Adrenal gland (tissue), 9 donors: ENCODE measurements at regions not wholly inside any gene's neighbourhood (a gene's known extent, or its start where the extent isn't known, plus 50 kb on each side); places are given as distances from the start of the nearest gene placed in this dataset.

Experiments used
- DNase-seq, 7 donors: peaks; one replicate each; pipeline ENCODE4 v3.0.0-alpha.2; 2019 to 2020
- H3K27ac ChIP-seq, 5 donors: fragments of 200-600 bp; sonication (generic) in 4 of 5; 1 replicate in 3 of 5; 2 replicates in 2 of 5; pipeline versions ENCODE4 v1.5.1 to v1.8.0; 2016 to 2020; ENCODE audit warnings: mild to moderate bottlenecking in 1 of 5
- H3K27me3 ChIP-seq: fragments of 200-600 bp; 2 replicates; pipeline ENCODE4 v1.8.0; 2021
- H3K36me3 ChIP-seq, 2 donors: fragments of 200-600 bp; replicated peaks in 1 of 2; 1 replicate in 1 of 2; 2 replicates in 1 of 2; pipeline versions ENCODE4 v1.5.1 to v1.8.0; 2018 to 2022
- H3K4me1 ChIP-seq, 2 donors: fragments of 200-600 bp; replicated peaks in 1 of 2; 1 replicate in 1 of 2; 2 replicates in 1 of 2; pipeline versions ENCODE4 v1.5.1 to v1.8.0; 2018 to 2021
- H3K4me3 ChIP-seq, 4 donors: fragments of 200-600 bp; sonication (generic) in 3 of 4; one replicate each; pipeline ENCODE4 v1.5.1; 2016 to 2018
- H3K9me3 ChIP-seq, 3 donors: fragments of 200-600 bp; sonication (generic) in 1 of 3; replicated peaks in 1 of 3; 1 replicate in 2 of 3; 2 replicates in 1 of 3; pipeline versions ENCODE4 v1.5.1 to v1.8.0; 2016 to 2021
- POLR2A ChIP-seq, 2 donors: fragments of 450-650 bp; IDR thresholded peaks; one replicate each; pipeline ENCODE4 v1.6.1; 2017; ENCODE audit warnings: antibody characterized with exemption in 2 of 2, mild to moderate bottlenecking in 2 of 2, moderate library complexity in 1 of 2
- WGBS, 4 donors: extraction: QIAGEN DNeasy Blood & Tissue Kit in 2 of 4; methylation state at CpG; one replicate each; pipeline versions ENCODE4 v1.1.5 to v1.1.7; 2013 to 2017; 5-methylcytosine and 5-hydroxymethylcytosine counted together
- intact Hi-C, 2 donors: fragments of 100-400 bp; cut with DNase I; formaldehyde crosslinking; loops; one replicate each; pipeline versions ENCODE4 v1.14.1 to v1.15.0; 2022 to 2023
- TF ChIP-seq, protein P1 (sequence below), 6 experiments: fragments of 450-650 bp in 4 of 6; fragments of 200-600 bp in 2 of 6; sonication (generic) in 1 of 6; IDR thresholded peaks; 1 replicate in 5 of 6; 2 replicates in 1 of 6; pipeline versions ENCODE4 v1.5.1 to v1.8.0; 2016 to 2021; ENCODE audit warnings: antibody characterized with exemption in 6 of 6, mild to moderate bottlenecking in 2 of 6, moderate library complexity in 1 of 6
- donor health status: healthy with polysubstance abuse.
- donor health status: Bipolar disorder and iron deficiency.
- donor health status: DM: yes; HTN: yes; CAD: no.
- donor health status: DM: no; HTN: no; CAD: no.
- donor health status: DM: no; HTN: no; CAD: no.

DNA sequence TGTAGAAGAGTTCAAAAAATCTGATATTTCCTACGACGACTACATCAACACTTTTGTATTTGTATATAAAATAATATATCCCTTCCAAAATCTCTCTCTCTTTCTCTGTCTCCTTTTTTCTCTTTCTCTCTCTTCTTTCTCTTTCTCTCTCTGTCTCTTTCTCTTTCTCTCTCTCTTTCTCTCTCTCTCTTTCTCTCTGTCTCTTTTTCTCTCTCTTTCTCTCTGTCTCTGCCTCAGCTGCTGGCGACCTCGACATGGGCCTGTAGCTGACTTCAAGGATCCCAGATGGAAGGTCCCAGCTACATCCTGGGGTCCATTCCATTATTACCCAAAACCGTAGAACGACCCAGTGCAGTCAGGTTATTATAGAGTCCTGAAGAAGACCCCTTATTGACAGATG, 90.0 kb downstream of the CD24 start:
- H3K36me3 ChIP-seq: no peaks in the 10 kb centered on the region
- no peaks in the 10 kb centered on the region for H3K27me3 ChIP-seq
- H3K4me1 ChIP-seq: no peaks in the 10 kb centered on the region
- intact Hi-C loops: no loop called here
- DNase-seq: no peak
- no peak for TF ChIP-seq POLR2A (IDR thresholded peaks at IDR 0.05)
- TF ChIP-seq, protein P1, sequence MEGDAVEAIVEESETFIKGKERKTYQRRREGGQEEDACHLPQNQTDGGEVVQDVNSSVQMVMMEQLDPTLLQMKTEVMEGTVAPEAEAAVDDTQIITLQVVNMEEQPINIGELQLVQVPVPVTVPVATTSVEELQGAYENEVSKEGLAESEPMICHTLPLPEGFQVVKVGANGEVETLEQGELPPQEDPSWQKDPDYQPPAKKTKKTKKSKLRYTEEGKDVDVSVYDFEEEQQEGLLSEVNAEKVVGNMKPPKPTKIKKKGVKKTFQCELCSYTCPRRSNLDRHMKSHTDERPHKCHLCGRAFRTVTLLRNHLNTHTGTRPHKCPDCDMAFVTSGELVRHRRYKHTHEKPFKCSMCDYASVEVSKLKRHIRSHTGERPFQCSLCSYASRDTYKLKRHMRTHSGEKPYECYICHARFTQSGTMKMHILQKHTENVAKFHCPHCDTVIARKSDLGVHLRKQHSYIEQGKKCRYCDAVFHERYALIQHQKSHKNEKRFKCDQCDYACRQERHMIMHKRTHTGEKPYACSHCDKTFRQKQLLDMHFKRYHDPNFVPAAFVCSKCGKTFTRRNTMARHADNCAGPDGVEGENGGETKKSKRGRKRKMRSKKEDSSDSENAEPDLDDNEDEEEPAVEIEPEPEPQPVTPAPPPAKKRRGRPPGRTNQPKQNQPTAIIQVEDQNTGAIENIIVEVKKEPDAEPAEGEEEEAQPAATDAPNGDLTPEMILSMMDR (IDR thresholded peaks at IDR 0.05): no peak
- 84 to 85% (median 85%) methylated on average over 6 of the region's 6 CpGs for WGBS, 4 donors
- H3K4me3 ChIP-seq: no peak overlapping the region
- no peak overlapping the region for H3K27ac ChIP-seq
- H3K9me3 ChIP-seq: no peaks in the 10 kb centered on the region

DNA sequence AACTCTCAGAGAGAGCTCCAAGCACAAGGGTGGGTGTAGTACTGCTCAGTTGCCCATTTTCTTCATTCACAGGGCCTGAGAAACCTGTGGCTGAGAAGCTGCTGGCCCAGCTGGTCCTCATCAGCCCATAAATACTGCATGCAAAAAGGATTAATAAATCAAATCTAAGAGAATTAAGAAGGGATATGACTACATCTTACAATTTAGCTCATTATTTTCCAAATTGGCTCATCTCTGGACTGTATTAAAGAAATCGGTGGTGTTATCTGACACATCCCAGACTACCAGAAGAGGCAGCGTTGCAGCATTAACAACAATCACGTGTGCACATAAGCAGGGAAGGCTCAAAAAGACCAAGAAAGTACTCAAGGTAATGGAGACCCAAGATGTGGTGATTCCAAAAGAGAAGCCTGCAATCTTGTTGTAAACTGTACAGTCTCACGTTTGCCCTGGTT, 90.7 kb downstream of the CD24 start:
- DNase-seq: peak in 1 of 7 donors; percentile 57
- intact Hi-C loops: no loop called here
- TF ChIP-seq, protein P1 (IDR thresholded peaks at IDR 0.05): no peak
- TF ChIP-seq POLR2A (IDR thresholded peaks at IDR 0.05): no peak
- Histone ChIP-seq H3K9me3 (no peaks in the 10 kb centered on the region), H3K36me3 (no peaks in the 10 kb centered on the region), H3K4me1 (no peaks in the 10 kb centered on the region), H3K27ac (no peak overlapping the region), H3K27me3 (no peaks in the 10 kb centered on the region), H3K4me3 (no peak overlapping the region)
- 58 to 75% (median 65%) methylated on average over 4 of the region's 4 CpGs for WGBS, 4 donors

DNA sequence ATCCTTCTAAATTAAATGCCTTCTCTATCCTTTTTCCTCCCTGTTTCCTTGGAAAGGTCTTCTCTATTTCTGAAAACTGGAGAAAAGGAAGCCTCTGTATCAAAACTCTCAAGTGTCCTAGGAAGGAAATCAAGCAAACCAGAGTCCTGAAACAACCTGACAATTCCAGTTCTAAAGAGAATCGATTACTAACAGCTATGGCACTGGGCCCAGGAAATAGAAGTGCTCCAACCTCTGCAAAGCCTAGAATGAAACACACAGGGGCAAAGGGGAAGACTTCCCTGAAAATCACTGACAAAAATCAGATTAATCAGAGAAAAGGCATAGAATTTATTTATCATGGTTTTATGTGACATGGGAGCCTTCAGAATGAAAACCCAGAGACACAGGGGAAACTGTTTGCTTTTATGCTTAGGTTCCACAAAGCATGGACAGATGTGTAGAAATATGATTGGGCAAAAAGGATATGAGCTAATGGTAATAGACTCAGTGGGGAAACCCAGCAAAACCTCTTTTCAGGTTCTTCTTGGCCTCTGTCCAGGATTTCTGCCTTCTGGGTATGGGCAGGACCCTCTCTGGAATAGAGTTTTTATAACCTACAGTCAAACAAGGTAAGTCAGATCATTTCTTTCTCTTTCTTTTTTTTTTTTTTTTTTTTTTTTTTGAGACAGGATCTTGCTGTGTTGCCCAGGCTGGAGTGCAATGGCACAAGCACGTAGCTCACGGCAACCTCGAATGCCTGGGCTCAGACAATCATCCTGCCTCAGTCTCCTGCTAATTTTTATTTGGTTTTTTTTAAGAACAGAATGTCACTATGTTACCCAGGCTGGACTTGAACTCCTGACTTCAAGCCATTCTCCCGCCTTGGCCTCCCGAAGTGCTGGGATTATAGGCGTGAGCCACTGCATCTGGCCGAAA, 91.7 kb downstream of the CD24 start:
- H3K4me3 ChIP-seq: no peak overlapping the region
- TF ChIP-seq POLR2A (IDR thresholded peaks at IDR 0.05): no peak
- TF ChIP-seq, protein P1 (IDR thresholded peaks at IDR 0.05): no peak
- 87 to 93% (median 89%) methylated on average over 8 of the region's 8 CpGs for WGBS, 4 donors

DNA sequence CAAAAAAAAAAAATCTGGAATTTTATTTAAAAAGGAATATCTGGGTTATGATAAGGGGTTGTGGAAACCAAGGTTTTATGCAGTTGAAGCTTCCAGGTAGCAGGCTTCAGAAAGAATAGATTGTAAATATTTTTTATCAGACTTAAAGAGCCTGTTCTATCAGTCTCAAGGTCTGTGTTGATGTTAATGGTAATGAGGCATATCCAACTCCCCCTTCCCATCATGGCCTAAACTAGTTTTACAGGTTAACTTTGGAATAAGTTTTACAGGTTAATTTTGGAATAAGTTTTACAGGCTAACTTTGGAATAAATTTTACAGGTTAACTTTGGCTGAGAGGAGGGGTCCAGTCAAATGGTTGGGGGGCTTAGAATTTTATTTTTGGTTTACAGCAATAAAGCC, 92.4 kb downstream of the CD24 start:
- DNase-seq: no peak
- intact Hi-C loops: no loop called here
- no peak overlapping the region for H3K4me3 ChIP-seq
- H3K36me3 ChIP-seq: no peaks in the 10 kb centered on the region
- TF ChIP-seq, protein P1 (IDR thresholded peaks at IDR 0.05): no peak
- TF ChIP-seq POLR2A (IDR thresholded peaks at IDR 0.05): no peak
- H3K9me3 ChIP-seq: no peaks in the 10 kb centered on the region
- H3K27me3 ChIP-seq: no peaks in the 10 kb centered on the region
- no peak overlapping the region for H3K27ac ChIP-seq
- H3K4me1 ChIP-seq: no peaks in the 10 kb centered on the region

More for the DNA sequence above, 91.7 kb downstream of the CD24 start:
- no peak overlapping the region for H3K27ac ChIP-seq
- DNase-seq: no peak
- no peaks in the 10 kb centered on the region for H3K4me1 ChIP-seq
- H3K36me3 ChIP-seq: no peaks in the 10 kb centered on the region
- no peaks in the 10 kb centered on the region for H3K9me3 ChIP-seq
- intact Hi-C loops: no loop called here
- H3K27me3 ChIP-seq: no peaks in the 10 kb centered on the region
